ENCODE measurements at regions not wholly inside any gene's neighbourhood (a gene's known extent, or its start where the extent isn't known, plus 50 kb on each side); places are given as distances from the start of the nearest gene placed in this dataset.
"Not testable (repeated sequence)": the region's sequence is repeated elsewhere in the genome, so short reads cannot be mapped to it uniquely, and the experiment has no call there.

DNA sequence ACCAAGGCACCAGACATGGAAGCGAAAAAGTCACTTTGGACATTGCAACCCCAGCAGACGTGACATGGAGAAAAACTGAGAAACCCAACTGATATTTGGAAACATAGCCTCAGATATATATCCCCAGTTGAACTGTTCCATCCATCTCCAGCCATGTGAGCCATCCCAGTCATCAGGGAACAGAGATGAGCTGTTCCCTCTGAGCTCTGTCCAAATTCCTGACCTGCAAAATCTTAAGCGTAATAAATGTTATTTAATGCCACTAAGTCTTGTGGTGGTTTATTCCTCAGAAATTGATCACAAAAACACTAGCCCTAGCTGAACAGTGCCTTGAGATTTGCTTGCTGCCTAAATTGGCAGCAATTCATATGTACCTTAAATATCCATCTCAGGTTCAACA lies 182.8 kb downstream of the NRP2 start:
- no peak for DNase-seq (ENCODE audit: low read depth)

DNA sequence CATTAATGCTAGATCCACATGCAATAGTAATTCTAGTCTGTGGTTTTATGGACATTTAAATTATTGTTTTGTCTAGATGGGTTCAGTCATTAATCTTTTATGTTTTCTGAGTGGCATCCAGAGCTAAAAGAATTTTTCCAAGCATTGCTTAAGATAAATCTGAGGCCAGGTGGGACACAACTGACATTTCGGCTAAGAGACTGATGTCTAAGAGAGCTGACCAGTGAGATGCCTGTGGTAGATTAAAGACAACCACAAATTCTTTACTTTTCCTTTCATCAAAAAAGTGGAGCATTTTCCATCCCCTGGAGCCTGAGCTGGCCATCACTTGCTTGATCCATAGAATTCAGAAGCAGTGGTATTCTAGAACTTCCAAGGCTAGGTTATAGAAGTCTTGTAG lies 182.2 kb downstream of the NRP2 start:
- DNase-seq (ENCODE audit: low read depth) = no peak

DNA sequence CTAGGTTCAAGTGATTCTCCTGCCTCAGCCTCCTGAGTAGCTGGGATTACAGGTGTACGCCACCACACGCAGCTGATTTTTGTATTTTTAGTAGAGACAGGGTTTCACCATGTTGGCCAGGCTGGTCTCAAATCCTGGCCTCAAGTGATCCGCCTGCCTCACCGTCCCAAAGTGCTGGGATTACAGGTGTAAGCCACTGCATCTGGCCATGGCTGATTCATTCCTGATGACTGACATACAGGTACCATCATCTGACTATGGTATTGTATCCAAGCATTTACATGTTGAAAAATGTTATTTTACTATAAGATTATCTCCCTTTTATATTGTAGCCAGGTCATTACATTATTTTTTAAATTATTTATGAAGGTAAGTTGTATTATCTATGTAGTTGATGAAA lies 180.5 kb downstream of the NRP2 start:
- DNase-seq (ENCODE audit: low read depth) = not testable (repeated sequence)

DNA sequence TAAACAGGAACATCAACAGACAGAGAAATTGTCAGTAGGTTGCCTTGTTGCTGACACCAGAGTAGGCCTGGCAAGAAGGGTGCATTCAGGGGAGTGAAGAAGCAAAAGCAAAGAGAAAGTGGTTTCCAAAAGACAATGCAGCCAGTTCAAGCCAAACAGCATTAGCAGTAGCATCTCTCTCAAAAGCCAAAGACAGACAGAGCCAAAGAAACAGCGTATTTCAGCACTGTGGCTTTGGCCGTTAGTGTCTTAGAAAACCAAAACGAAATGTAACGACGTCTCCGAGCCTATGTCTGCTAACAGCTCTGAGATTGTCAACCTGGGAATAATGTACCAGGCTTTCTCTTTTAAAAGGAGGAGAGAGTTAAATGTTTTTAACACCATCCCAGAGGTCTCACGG lies 178.6 kb downstream of the NRP2 start:
- DNase-seq (ENCODE audit: low read depth) = no peak

DNA sequence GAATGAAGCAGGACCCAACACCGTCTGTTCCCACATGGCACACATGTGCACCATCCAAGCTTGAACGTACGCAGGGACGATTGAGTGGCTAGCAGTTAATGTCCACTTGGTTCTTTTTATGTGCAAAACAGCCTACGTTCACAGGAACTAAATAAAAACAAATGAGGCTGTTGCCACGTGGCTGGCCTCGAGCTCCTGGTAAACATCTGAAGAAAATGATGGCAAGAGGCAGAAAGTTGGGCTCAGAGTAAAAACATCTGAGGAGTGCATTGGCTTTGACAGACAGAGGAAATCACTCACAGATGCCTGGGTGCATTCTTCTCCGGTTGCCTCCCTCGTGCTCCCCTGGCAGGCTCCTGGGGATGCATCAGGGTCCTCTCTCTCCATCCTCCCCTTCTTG lies 177.9 kb downstream of the NRP2 start:
- no peak for DNase-seq (ENCODE audit: low read depth)

DNA sequence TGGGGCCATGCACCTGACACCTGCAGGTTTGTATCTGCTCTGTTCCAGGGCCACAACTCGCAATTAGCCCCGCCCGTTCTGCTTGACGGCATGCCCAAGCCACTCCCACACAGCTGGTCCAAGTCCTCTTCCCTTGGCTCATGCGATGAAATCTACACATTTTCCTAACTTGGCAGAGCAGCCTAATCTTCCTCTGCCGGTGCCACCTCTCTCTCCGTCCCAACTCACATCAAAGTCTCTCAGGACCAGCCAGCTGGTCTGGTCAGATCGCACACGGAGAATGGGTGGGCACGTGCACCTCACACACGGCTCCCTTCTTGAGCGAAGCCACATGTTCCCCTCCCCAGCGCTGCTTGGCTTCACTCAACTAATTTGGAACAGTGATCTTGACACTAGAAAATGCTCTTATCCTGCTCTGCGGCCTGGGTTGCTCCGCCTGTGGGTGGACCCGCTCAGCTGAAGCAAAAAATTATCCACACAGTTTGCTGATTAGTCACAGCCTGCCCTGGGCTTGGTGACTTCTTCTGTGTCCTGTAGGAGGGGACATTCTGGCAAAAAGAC lies 176.7 kb downstream of the NRP2 start:
- DNase-seq (ENCODE audit: low read depth) = peak; percentile 32

DNA sequence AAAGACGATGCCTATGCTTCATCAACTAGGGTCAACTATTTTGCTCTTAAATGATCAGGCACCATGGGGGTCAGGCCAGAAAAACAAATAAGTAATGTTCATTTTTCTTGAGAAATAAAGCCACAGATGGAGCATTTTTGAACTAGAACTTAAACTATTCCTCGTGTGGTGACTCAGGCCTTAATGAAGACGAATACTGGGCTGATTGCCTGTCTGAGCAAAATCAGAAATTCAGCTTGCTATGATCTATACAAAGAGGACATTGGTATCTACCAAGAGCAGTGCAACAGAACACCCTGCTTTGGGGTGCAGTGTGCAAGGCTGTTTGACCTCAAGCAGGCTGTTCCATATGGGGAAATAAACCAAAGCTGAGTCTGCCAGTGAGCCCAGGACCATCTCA lies 176.0 kb downstream of the NRP2 start:
- DNase-seq (ENCODE audit: low read depth) = no peak

DNA sequence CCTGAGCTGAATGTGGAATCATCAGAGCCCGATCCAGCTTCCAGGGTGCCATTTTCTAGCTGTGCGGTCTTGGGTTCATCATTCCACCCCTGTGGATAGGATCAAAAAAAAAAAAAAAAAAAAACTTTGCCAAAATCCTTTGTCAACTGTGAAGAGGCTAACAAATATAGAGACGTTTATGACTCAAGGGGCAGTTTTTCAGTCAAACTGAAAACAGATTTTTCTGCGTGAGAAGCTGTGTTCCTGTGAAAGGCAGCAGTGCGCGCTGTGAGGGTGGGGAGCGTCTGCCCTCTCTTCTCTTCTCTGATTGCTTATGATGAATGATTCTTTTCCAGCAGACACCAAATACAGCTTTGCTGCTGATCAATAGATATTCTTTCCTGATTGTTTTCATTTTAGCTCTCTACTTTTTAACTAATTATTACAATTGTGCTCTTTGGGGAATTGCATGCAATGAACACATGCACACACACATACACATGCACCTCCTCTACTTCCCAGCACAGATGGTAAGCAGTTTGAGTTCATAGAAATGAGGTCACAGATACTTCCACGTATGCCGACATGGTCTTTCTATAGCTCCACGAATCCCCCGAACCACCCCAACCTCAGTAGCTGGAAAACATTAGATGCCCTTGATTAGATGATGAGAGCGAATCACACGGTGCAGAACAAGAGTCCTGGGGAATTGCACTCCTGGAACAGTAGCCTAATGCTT lies 175.4 kb downstream of the NRP2 start:
- DNase-seq (ENCODE audit: low read depth) = no peak

DNA sequence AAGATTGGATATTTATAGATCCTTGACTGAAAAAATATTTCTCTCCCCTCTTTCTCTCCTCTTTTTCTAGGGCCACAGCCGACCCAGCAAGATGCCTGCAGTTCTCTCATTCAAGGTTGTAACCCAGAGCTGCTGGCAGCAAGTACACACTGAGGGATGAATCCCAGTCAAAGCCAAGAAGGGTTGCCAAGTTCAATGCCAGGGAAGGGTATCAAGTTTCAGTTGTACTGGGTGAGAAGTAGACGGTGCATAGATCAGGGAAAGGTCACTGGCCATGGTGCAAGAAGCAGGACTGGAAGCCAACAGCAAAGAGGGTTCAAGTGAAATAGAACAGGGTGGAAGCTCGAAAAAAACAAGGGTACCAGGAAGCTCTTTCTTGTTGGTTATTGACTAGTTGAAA lies 170.2 kb downstream of the NRP2 start:
- no peak for DNase-seq (ENCODE audit: low read depth)

DNA sequence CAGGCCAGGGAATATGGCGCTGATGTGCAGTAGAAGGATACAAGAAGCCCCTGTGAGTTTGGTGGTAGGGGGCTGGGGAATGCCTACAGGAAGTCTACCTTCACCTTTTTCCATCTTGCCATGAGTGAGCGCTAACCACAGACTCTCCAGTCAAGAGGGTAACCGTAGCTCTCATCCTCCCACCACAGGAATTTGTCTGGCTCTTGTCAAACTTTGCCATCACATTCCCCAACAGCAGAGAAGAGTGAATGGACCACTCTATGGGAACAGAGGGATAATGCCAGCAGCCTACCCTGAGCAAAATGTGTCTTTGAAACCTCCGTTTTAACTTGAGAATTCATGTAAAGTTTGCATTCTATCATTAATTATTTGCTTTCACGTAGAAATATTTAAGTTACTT lies 168.3 kb downstream of the NRP2 start:
- no peak for DNase-seq (ENCODE audit: low read depth)

DNA sequence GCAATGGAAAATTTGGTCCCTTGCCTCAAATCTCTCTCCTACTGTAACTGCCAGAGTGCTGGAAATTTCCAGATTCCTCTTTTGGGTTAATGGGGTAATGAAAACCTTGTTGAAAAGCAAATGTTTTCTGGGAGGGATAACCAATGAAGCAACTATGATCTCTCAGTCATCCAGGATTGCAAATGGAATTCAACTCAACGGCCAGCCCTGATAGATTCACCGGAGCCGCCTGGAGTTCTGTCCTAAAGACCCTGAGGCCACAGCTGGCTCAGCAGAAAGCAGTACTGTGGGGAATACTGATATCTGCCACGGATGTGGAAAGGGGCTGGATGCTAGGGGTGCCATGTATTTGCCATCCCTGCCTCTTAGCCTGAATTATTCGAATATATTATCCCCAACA lies 167.8 kb downstream of the NRP2 start:
- no peak for DNase-seq (ENCODE audit: low read depth)

DNA sequence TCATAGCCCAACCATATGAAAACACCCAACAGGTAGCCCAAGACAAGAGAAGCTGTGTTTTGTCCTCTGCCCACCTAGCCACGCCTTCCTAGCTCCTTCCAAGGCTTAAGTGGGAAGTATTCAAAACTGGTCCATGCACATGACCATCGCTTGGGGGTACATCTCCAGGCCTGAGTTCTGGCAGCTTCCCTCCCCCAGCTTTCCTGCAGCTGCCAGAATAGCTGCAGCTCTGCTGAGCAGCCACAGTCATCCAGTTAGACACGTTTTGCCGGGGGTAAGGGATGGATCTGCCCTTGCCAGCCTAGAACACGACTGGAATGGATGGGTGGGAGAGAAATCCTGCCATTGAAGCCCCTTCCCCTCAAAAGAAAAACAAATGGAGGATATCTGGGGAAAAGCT lies 166.8 kb downstream of the NRP2 start:
- no peak for DNase-seq (ENCODE audit: low read depth)

DNA sequence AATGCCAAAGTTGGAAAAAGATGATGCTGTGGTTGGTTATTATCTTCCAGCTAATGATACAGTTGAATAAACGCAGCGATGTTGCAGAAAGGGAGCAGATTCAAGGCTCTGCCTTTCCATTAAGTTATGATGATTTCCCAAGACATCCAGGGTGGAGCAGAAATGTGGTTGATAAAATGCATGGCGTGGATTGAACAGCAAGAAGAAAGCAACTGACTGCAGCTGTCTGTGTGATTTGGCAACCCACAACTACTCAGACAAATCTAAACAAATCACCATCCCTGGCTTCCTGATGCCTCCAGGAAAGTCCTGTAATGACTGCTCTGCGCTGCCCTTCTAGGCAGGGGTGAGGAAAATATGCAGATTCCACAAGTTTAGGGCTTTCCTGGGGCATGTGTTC lies 166.3 kb downstream of the NRP2 start:
- DNase-seq (ENCODE audit: low read depth) = no peak
